HepG2 (cell line): ENCODE measurements at regions not wholly inside any gene's neighbourhood (a gene's known extent, or its start where the extent isn't known, plus 50 kb on each side); places are given as distances from the start of the nearest gene placed in this dataset.

Source experiments
- ATAC-seq: fragments of 200-7000 bp; cut with Tn5 transposase; 3 replicates; pipeline ENCODE4 v1.9.1; 2020; ENCODE audit warnings: mild to moderate bottlenecking, moderate library complexity
- BruUV-seq: library from RNA; stranded (reverse); fragments of 400-500 nt; replicated peaks from 2 replicates; lab custom pipeline; 2021; lab: Mats Ljungman, UMichigan
- CTCF ChIA-PET: fragments of 300-600 bp; formaldehyde crosslinking; extraction: SDS; loops from one replicate; lab custom pipeline; 2021; ENCODE audit warnings: low total read pairs, inconsistent platforms, low intra/inter-chr PET ratio; lab: Yijun Ruan, JAX
- POLR2A ChIA-PET: fragments of 350-600 bp; sonication (Branson Sonifier 250); formaldehyde crosslinking; loops from one replicate; lab custom pipeline; 2020; ENCODE audit warnings: antibody characterized with exemption, inconsistent platforms; lab: Yijun Ruan, JAX
- DNase-seq: peaks from one replicate; pipeline ENCODE4 v3.0.0-alpha.2; 2015; ENCODE audit warnings: low spot score
- FAIRE-seq: peaks from 3 replicates; lab custom pipeline; 2011; peaks lifted over from hg19 to GRCh38; lab: Jason Lieb, UNC
- H2AFZ ChIP-seq: one replicate; pipeline ENCODE4 v1.6.1; 2011; ENCODE audit warnings: low read length, inconsistent platforms
- H3K27ac ChIP-seq: fragments of 300-600 bp; 3 replicates; pipeline ENCODE4 v1.8.0; 2011; ENCODE audit warnings: mixed run types, mild to moderate bottlenecking, mixed read lengths, low read length, inconsistent platforms; ENCODE audit not compliant: insufficient read depth; ENCODE audit errors: extremely low read length
- H3K27me3 ChIP-seq, 2 experiments: fragments of 200-600 bp in 1 of 2; 2 replicates in 1 of 2; 3 replicates in 1 of 2; pipeline versions ENCODE4 v1.6.0 to v1.8.0; 2011; ENCODE audit warnings: low read length in 2 of 2, mild to moderate bottlenecking in 2 of 2, moderate library complexity in 2 of 2, inconsistent platforms in 1 of 2; ENCODE audit not compliant: insufficient read depth in 2 of 2, control insufficient read depth in 1 of 2
- H3K36me3 ChIP-seq, 2 experiments: fragments of 200-600 bp in 1 of 2; replicated peaks in 1 of 2; 2 replicates in 1 of 2; 3 replicates in 1 of 2; pipeline versions ENCODE4 v1.5.1 to v1.8.0; 2011; ENCODE audit warnings: low read length in 2 of 2, inconsistent platforms in 1 of 2; ENCODE audit not compliant: insufficient read depth in 2 of 2, control insufficient read depth in 1 of 2
- H3K4me1 ChIP-seq: 2 replicates; pipeline ENCODE4 v1.5.1; 2012; ENCODE audit warnings: low read length, inconsistent platforms; ENCODE audit not compliant: insufficient read depth
- H3K4me2 ChIP-seq: 2 replicates; pipeline ENCODE4 v1.6.0; 2011; ENCODE audit warnings: low read depth, low read length, inconsistent platforms
- H3K4me3 ChIP-seq, 3 experiments: fragments of 200-600 bp in 1 of 3; sonication (generic), shearing (Covaris generic) in 1 of 3; replicated peaks in 1 of 3; 2 replicates each; pipeline ENCODE4 v1.5.1; 2011 to 2016; ENCODE audit warnings: low read length in 3 of 3, inconsistent platforms in 2 of 3, low read depth in 2 of 3, mild to moderate bottlenecking in 2 of 3, control low read depth in 1 of 3, mixed read lengths in 1 of 3; ENCODE audit not compliant: insufficient read depth in 1 of 3
- H3K79me2 ChIP-seq: one replicate; pipeline ENCODE4 v1.6.1; 2011; ENCODE audit warnings: low read length, inconsistent platforms; ENCODE audit not compliant: insufficient read depth
- H3K9ac ChIP-seq: 2 replicates; pipeline ENCODE4 v1.6.0; 2011; ENCODE audit warnings: mild to moderate bottlenecking, low read depth, low read length, inconsistent platforms; ENCODE audit not compliant: insufficient read depth
- H3K9me3 ChIP-seq: 2 replicates; pipeline ENCODE4 v1.5.1; 2012; ENCODE audit warnings: mild to moderate bottlenecking, low read length
- H4K20me1 ChIP-seq: 2 replicates; pipeline ENCODE4 v1.6.0; 2011; ENCODE audit warnings: inconsistent platforms, mild to moderate bottlenecking, low read length, moderate library complexity; ENCODE audit not compliant: insufficient read depth
- GABPA ChIP-seq, 2 experiments: IDR thresholded peaks; 2 replicates each; pipeline ENCODE4 v1.6.1; 2011 to 2016; ENCODE audit warnings: low read depth in 2 of 2, low read length in 1 of 2, missing biosample characterization in 1 of 2, missing genetic modification characterization in 1 of 2
- IKZF1 ChIP-seq: fragments of 450-650 bp; IDR thresholded peaks from 2 replicates; pipeline ENCODE4 v1.7.1; 2016
- MLLT10 ChIP-seq: sonication (generic); formaldehyde crosslinking; IDR thresholded peaks from 2 replicates; pipeline ENCODE4 v1.4.0; 2020; ENCODE audit warnings: missing genetic modification reagents
- MTA1 ChIP-seq: sonication (generic); formaldehyde crosslinking; IDR thresholded peaks from 2 replicates; pipeline ENCODE4 v1.4.0; 2020; ENCODE audit warnings: missing genetic modification reagents, mild to moderate bottlenecking, borderline replicate concordance
- MTF1 ChIP-seq: sonication (generic); formaldehyde crosslinking; IDR thresholded peaks from 2 replicates; pipeline ENCODE4 v1.5.0; 2020; ENCODE audit warnings: missing genetic modification reagents
- NR2F6 ChIP-seq, 2 experiments: IDR thresholded peaks; 2 replicates each; pipeline ENCODE4 v1.6.1; 2016; ENCODE audit warnings: antibody characterized with exemption in 1 of 2, mild to moderate bottlenecking in 1 of 2
- PTBP1 ChIP-seq: fragments of 200-400 bp; formaldehyde crosslinking; IDR thresholded peaks from 2 replicates; pipeline ENCODE4 v1.6.1; 2018; ENCODE audit warnings: low read length, low read depth; ENCODE audit not compliant: poor library complexity, severe bottlenecking
- REL ChIP-seq: sonication (generic); formaldehyde crosslinking; conservative IDR thresholded peaks from 2 replicates; pipeline ENCODE4 v1.8.0; 2022; ENCODE audit warnings: mild to moderate bottlenecking, missing genetic modification reagents, moderate library complexity
- REPIN1 ChIP-seq: sonication (generic); formaldehyde crosslinking; IDR thresholded peaks from 2 replicates; pipeline ENCODE4 v1.8.0; 2022; ENCODE audit warnings: missing genetic modification reagents, low read depth, mild to moderate bottlenecking, borderline replicate concordance
- SALL1 ChIP-seq: sonication (generic); formaldehyde crosslinking; IDR thresholded peaks from 2 replicates; pipeline ENCODE4 v1.8.0; 2022; ENCODE audit warnings: mild to moderate bottlenecking, missing genetic modification reagents
- SNRNP70 ChIP-seq: fragments of 200-400 bp; formaldehyde crosslinking; IDR thresholded peaks from 2 replicates; pipeline ENCODE4 v1.6.1; 2017; ENCODE audit warnings: mild to moderate bottlenecking, low read depth, low read length, moderate library complexity
- SOX5 ChIP-seq: IDR thresholded peaks from 2 replicates; pipeline ENCODE4 v1.6.1; 2016; ENCODE audit warnings: borderline replicate concordance
- U2AF2 ChIP-seq: fragments of 200-400 bp; formaldehyde crosslinking; IDR thresholded peaks from 2 replicates; pipeline ENCODE4 v1.6.1; 2017; ENCODE audit warnings: low read depth, mild to moderate bottlenecking, low read length
- ZNF160 ChIP-seq: sonication (generic); formaldehyde crosslinking; IDR thresholded peaks from 2 replicates; pipeline ENCODE4 v1.8.0; 2022; ENCODE audit warnings: mild to moderate bottlenecking, inconsistent platforms, missing genetic modification reagents
- ZNF263 ChIP-seq: sonication (generic); formaldehyde crosslinking; IDR thresholded peaks from 2 replicates; pipeline ENCODE4 v1.4.0; 2020; ENCODE audit warnings: missing genetic modification reagents
- ZNF878 ChIP-seq: sonication (generic); formaldehyde crosslinking; IDR thresholded peaks from 2 replicates; pipeline ENCODE4 v1.8.1; 2023; ENCODE audit warnings: mild to moderate bottlenecking, missing genetic modification reagents, moderate library complexity
- WGBS: methylation state at CpG from one replicate; pipeline ENCODE4 v1.1.6; 2017; ENCODE audit warnings: low lambda C conversion rate; 5-methylcytosine and 5-hydroxymethylcytosine counted together
- in situ Hi-C: cut with HindIII; loops from 2 replicates; pipeline ENCODE4 v1.10.0; 2017; ENCODE audit warnings: low pct_unique_long_range_greater_than_20kb; ENCODE audit not compliant: extremely low pct_ligation_motif_present
- intact Hi-C: fragments of 100-400 bp; cut with micrococcal nuclease; formaldehyde crosslinking; loops from one replicate; pipeline ENCODE4 v1.10.0; 2022; ENCODE audit not compliant: unreplicated experiment
- TF ChIP-seq, protein P1 (sequence below): sonication (generic); formaldehyde crosslinking; IDR thresholded peaks from 2 replicates; pipeline ENCODE4 v1.8.0; 2023; ENCODE audit warnings: mild to moderate bottlenecking, missing genetic modification reagents

DNA sequence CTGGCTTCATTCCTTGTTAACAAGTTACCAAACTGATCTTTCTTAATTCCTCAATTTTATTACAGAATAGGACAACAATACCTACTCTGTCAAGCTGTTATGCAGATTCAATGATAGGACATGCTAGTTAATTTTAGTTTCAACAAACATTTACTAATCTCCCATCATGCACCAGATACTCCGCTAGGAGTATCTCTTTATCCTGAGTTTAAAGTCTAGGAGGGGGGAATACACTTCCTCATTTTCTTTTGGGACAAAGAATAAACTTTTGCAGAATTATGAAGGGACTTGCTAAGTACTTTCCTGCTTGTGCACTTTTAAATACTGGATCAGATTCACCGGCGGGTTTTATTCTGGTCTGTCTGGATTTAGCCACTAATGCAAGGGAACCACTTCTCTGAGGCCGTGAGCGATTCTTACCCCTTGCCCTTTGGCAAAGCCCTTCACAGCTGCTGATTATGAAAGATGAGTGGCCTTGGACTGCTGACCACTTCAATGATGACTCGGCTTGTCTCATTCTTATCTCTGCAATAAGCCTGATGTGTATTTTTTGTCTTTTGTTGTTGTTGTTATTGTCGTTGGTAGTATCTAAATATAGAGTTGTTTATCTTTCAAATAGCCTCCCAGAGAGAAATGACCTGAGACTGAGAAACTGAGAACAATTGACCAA lies 73.9 kb downstream of the RMI1 start (continued):
- TF ChIP-seq NR2F6 (IDR thresholded peaks at IDR 0.05): peak; percentile 47; the same call in 1 of the 2 replicates
- peak; percentile 50; the same call in 1 of the 2 replicates for TF ChIP-seq NR2F6 (CRISPR knock-in tag; IDR thresholded peaks at IDR 0.05)
- peak; percentile 75 for TF ChIP-seq SALL1
- TF ChIP-seq IKZF1: no peak
- no peak for TF ChIP-seq REPIN1
- no peak for TF ChIP-seq ZNF878
- TF ChIP-seq REL (CRISPR knock-in tag): no peak
- TF ChIP-seq ZNF263: no peak
- TF ChIP-seq ZNF160 (CRISPR knock-in tag): no peak
- TF ChIP-seq MLLT10: no peak
- TF ChIP-seq MTF1 (CRISPR knock-in tag): no peak
- no peak for TF ChIP-seq PTBP1
- TF ChIP-seq MTA1 (CRISPR knock-in tag): no peak
- TF ChIP-seq U2AF2: no peak
- no peak for TF ChIP-seq GABPA (IDR thresholded peaks at IDR 0.05; ENCODE audit: low read depth, low read length)
- peak; percentile 22; the same call in 1 of the 2 replicates for TF ChIP-seq GABPA (CRISPR knock-in tag; IDR thresholded peaks at IDR 0.05; ENCODE audit: low read depth)
- TF ChIP-seq SOX5 (CRISPR knock-in tag): peak; percentile 58; the same call in 1 of the 2 replicates

DNA sequence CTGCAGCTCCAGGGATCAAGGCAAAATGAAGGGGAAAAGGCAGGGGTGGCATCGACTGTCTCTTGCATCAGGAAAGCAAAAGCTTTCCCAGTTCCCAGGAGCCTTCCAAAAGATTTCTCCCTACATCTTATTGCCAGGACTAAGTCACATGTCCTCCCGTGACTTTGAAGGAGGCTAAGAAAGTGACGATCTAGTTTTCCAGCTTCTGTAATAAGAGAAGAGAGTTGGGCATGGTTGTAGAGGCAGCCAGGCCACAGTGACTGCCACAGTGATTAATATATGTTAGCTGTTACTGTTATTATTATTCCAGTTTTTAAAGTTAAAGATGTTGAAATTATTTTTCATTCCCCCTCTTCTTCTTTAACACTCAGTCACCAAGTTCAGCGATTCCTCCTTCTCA lies 77.1 kb downstream of the RMI1 start:
- Histone ChIP-seq H3K27me3 (peaks cover 0 to 6% of the 10 kb centered on the region in 2 experiments; a peak in 1 of 5 replicates), H3K79me2 (no peaks in the 10 kb centered on the region), H3K9ac (no peak overlapping the region), H2AFZ (no peak overlapping the region), H3K9me3 (no peaks in the 10 kb centered on the region), H3K27ac (no peak overlapping the region), H3K36me3 (no peaks in the 10 kb centered on the region), H3K4me1 (peaks cover 23% of the 10 kb centered on the region), H3K4me3 (no peak overlapping the region), H3K4me2 (no peak overlapping the region), H4K20me1 (no peaks in the 10 kb centered on the region)
- no TSS peak for BruUV-seq
- ATAC-seq (no peak), FAIRE-seq (no peak), DNase-seq (no peak)
- in situ Hi-C loops (no loop called here), intact Hi-C loops (loop anchor here (10.0 kb wide), 1 partner anchor 73 kb away; the partner anchor contains the start of genes HNRNPK and RMI1)
- WGBS: 14% methylated on average over 4 of the region's 4 CpGs
- ChIA-PET POLR2A (no interaction called here), CTCF (no interaction called here)
- TF ChIP-seq, protein P1, sequence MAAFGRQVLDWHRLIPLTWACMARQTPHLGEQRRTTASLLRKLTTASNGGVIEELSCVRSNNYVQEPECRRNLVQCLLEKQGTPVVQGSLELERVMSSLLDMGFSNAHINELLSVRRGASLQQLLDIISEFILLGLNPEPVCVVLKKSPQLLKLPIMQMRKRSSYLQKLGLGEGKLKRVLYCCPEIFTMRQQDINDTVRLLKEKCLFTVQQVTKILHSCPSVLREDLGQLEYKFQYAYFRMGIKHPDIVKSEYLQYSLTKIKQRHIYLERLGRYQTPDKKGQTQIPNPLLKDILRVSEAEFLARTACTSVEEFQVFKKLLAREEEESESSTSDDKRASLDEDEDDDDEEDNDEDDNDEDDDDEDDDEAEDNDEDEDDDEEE (CRISPR knock-in tag): no peak
- no peak for TF ChIP-seq SNRNP70
